ENCODE measurements at regions not wholly inside any gene's neighbourhood (a gene's known extent, or its start where the extent isn't known, plus 50 kb on each side); places are given as distances from the start of the nearest gene placed in this dataset.
"Not testable (repeated sequence)": the region's sequence is repeated elsewhere in the genome, so short reads cannot be mapped to it uniquely, and the experiment has no call there.

DNA sequence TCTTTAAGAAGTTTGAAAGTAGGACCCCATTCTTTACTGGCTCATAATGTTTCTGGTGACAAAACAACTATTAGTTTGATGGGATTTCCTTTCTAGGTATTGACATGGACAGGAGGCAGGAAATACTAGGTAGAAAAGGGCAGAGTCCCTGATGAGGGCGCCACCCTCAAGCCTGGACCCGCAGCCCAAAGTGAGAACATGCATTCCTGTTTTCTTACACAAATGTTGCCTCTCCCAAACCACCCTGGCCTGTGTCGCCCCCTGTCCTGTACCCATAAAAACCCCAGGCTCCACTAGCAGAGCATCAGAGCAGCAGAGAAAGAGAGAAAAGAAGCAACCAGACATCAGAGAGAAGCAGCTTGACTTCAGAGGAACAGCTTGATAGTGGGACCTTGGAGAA lies 1055.2 kb upstream of the POT1 start:
- no peak for DNase-seq

GRCh38 chr7:125971656-125972055 lies 1042.0 kb upstream of the POT1 start:
- DNase-seq: no peak

DNA sequence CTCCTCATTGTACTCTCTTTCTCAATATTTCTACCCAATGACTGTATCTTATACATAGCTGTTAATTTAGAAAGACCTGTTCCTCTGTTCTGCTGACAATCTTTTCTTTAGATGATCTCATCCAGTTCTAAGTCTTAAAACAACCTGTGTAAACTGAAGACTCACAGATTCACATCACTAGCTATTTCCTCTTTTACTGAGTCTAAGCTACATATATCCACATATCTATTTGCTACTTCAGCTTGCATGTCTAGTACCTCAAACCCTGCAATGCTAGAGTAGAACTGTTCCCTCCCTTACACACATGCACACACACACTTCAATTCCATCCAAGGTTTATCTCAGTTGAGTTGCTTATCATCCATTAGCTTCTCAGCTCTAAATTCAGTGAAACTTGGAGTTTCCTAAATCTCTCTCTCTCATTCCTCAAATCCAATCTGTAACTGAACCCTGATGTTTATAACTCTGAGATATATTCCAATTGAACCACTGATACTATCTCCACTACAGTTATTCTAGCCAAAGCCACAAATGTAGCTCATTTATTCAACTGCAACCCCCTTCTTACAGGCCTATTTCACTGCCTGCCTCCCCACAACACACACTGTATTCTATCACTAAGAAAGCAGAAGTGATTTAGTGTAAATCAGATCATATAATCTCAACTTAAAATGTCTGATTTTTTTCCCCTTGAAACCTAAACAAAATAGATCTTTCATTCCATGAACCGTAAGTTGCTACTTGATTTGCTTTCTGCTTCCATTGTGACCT lies 1036.8 kb upstream of the POT1 start:
- no peak for DNase-seq

DNA sequence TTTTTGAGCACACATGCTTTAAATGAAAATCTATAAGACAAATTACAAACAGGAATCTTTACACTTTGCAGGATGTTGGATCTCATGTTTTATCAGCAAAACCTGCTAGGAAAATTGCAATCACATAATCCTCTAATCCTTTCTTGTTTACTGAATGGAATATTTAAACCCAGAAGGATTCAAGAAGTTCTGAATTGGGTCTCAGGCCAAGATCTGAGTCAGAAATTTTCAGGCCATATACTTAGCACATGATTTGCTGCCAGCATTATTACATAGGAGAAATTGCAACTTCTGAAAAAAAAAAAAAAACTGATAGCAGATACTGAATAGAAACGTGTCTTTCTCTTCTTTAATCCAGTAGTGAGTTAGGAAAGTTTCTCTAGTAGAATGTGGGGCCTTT lies 1005.3 kb upstream of the POT1 start:
- DNase-seq: no peak

DNA sequence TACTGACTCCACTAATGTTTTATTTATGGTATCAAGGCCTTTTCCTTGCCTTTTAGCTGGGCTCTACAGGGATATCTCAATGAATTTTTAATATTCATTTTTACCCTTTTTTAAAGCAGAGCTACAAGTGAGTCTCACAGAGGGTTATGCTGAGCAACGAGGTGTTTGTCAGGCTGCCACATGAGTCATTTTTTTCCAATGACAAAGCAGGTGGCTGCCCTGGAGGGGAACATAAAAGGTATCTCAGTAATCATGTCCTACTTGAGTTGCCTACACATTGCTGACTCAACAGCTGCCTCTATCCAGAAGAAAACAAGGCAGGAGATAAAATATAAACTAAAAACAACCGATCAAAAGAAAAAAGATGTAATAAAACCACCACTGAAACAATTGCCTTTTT lies 1004.9 kb upstream of the POT1 start:
- DNase-seq: no peak

DNA sequence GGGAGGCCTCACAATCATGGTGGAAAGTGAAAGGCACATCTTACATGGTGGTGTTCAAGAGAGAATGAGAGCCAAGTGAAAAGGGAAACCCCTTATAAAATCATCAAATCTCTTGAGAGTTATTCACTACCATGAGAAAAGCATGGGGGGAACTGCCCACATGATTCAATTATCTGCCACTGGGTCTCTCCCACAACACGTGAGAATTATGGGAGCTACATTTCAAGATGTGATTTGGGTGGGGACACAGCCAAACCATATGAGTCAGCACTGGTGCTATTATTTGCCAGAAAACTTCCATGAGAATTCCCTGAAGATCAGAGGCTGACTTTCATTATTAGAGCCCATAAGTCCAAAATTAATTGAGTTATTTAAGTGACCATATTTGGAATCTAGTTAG lies 1001.2 kb upstream of the POT1 start:
- no peak for DNase-seq

- DNase-seq: no peak
These were observed 997.9 kb upstream of the POT1 start for GRCh38 chr7:125927556-125927955.

GRCh38 chr7:125926621-125927020 lies 997.0 kb upstream of the POT1 start:
- no peak for DNase-seq

- no peak for DNase-seq
These were observed 994.4 kb upstream of the POT1 start for GRCh38 chr7:125924037-125924436.

GRCh38 chr7:125915381-125915948 lies 985.8 kb upstream of the POT1 start:
- DNase-seq: not testable (repeated sequence)

DNA sequence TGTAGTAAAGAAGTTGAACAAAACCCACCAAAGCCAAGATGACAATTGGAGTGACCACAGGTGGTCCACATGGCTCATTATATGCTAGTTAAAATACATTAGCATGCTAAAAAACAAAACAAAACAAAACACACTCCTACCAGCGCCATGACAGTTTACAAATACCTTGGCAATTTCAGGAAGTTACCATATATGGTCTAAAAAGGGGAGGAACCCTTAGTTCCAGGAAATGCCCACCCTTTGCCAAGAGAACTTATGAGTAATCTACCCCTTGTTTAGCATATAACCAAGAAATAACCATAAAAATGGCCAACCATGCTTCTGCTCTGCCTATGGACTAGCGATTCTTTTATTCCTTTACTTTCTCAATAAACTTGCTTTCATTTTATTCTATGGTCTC lies 979.1 kb upstream of the POT1 start:
- DNase-seq: no peak

DNA sequence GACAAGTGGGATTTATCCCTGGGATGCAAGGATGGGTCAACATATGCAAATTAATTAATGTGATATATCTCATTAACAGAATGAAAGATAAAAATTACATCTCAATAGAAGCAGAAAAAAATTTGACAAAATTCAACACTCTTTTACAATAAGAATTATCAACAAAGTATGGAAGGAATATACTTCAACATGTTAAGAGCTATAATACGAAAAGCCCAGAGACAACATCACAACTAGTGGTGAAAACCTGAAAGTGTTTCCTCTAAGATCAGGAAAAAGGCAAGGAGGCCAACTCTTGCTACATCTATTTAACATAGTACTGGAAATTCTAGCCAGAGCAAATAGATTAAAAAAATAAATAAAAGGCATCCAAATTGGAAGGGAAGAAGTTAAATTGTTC lies 970.0 kb upstream of the POT1 start:
- DNase-seq: no peak

DNA sequence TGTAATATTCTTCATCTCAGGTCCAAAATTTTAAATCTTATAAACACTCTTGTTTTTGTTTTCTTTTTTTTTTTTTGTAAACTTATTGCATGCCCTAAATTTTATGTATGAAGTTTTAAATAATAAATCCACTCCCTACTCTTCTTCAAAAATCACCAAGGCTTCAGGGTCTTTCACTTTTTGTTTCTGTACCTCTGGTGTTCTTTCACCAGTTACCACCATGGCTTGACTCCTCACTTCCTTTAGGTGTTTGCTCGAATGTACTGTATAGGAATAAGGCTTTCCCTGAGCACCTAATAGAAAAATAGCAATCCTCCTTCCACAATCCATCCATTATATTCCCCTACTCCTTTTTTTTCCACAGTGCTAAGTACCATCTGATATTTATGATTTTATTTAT lies 962.8 kb upstream of the POT1 start:
- DNase-seq: no peak

- no peak for DNase-seq
These were observed 949.4 kb upstream of the POT1 start for GRCh38 chr7:125878988-125879387.

DNA sequence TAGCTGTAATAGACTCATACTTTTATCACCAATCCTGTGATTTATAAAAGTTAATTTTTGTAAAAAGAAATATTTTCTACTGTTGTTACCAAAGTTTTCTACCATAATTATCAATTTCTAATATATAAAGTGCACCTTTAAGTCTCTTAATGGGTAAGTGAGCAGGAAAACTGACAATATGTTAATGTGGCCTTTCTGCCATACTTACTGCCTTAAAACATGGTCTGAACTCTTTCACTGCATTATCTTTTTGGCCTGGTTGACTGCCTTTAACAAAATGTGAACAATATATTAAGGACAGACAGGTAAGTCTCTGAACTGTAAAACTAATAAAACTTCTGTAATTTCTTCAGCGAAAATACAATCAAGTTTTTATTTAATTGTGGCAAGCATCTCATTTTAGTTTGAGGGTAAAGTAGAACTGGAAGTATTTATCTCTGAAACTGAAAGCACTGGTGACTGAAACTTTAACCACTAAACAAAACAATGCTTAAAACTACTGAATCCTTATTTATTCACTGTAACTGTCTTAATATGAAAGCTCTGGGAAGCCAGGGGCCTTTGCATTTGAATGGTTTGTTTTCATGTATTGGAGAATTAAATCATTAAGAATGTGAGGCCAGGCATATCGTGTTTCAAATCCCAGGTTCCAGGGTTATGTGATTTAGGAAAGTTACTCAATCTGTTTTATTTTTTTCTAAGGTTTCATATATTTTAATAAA lies 948.8 kb upstream of the POT1 start:
- DNase-seq: no peak

- no peak for DNase-seq
These were observed 947.6 kb upstream of the POT1 start for GRCh38 chr7:125877246-125877645.

DNA sequence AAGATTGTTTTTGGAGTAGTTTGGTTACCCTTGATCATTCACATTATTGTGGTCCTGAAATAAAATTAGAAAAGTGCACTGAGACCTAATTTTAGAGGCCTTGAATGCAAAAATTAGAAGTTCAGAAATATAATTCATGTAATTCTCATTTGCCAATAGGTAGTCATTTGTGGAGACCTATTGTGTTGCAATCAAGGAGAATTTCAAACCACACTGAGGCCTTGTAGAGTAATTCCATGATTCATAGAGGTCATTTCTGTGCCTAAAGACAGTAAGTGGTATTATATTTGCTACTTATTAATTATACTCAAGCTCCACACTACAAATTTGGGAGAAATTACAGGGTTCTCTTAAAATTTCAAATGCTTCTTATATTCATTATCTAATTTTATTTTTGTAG lies 946.8 kb upstream of the POT1 start:
- no peak for DNase-seq

DNA sequence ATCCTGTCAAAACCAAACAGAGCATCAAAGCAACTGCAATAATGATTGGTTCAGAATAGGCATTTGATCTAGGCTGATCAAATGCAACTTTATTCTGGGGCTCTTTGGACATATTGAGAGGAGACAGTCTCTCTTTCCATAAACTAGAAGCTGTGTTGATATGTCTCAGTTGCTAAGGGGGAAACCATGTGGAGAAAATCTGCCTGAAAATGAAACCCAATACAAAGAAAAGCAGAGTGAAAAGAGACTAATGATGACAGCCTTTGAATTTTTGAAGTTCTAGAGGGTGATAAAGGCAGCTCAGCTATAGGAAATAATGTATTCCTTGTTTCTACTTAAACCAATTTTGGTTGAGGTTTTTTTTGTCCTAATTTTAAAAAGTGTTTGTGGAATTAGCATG lies 941.8 kb upstream of the POT1 start:
- DNase-seq: no peak

DNA sequence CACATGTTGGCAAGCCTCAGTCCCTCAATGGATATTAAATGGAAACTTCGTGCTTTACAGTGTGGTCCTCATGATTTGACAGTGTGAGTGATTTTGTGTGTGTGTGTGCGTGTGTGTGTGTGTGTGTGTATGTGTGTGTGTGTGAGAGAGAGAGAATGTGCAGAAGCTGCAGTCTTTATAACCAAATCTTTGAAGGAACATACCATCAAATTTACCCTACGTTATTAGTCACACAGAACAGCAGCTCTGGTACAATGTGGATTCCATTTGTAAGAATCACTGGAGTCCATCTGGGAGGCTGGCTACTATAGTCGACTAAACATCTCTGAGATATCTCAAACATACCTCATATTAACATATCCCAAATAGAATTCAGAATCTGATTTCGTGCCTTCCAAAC lies 928.0 kb upstream of the POT1 start:
- no peak for DNase-seq

DNA sequence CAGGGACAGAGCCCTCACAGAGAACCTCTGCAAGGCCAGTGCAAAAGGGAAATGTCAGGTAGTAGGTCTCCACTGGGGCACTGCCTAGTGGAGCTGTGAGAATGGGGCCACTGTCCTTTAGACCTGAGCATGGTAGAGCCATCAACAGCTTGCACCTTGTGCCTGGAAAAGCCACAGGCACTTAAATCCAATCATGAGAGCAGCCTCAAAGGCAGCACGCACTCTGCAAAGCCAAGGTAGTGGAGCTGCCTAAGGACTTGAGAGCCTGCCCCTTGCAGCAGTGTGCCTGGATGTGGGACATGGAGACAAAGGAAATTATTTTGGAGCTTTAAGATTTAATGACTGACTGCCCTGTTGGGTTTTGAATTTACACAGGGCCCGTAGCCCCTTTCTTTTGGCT lies 918.5 kb upstream of the POT1 start:
- DNase-seq: no peak

DNA sequence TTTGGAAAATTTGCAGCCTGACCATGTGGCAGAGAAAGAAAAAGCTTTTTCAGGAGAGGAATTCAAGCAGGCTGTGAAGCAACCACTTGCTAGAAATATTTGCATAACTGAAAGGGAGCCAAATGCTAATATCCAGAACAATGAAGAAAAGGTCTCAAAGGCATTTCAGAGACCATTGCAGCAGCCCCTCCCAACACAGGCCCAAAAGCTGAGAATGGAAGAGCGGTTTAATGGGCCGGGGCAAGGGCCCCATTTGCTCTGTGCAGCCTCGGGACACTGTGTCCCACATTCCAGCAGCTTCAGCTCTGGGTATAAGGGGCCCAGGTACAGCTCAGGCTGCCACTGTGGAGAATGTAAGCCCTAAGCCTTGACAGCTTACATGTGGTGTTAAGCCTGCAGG lies 918.1 kb upstream of the POT1 start:
- no peak for DNase-seq

DNA sequence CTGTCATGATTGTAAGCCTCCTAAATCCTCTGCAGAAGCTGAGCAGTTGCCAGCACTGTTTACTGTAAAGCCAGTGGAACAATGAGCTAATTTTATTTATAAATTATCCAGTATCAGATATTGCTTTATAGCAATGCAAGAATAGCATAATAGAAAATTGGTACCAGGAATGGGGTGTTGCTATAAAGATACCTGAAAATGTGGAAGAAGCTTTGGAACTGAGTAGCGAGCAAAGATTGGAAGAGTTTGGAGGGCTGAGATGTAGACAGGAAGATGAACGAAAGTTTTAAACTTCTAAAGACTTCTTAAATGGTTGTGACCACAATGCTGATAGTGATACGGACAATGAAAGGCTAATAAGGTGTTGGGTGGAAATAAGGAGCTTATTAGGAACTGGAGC lies 917.4 kb upstream of the POT1 start:
- no peak for DNase-seq

- no peak for DNase-seq
These were observed 916.1 kb upstream of the POT1 start for GRCh38 chr7:125845686-125846085.

DNA sequence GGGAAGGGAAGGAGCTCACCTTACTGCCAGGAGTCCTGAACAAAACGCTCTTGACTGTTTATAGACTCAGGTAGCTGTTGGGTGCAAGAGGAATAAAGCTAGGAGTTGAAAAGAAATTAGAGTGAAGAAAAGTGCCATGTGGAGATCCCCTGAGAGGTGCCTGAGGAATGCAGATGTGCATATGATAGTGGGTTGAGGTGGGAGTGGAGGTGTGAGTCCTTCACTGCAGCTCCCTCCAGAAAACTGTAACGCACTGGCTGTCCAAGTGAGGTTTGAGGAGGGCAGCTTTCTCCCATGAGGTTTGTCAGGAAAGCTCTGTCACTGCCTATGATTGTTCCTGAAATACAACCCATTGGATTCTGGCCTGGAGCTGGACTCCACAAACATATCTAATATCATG lies 904.8 kb upstream of the POT1 start:
- no peak for DNase-seq

DNA sequence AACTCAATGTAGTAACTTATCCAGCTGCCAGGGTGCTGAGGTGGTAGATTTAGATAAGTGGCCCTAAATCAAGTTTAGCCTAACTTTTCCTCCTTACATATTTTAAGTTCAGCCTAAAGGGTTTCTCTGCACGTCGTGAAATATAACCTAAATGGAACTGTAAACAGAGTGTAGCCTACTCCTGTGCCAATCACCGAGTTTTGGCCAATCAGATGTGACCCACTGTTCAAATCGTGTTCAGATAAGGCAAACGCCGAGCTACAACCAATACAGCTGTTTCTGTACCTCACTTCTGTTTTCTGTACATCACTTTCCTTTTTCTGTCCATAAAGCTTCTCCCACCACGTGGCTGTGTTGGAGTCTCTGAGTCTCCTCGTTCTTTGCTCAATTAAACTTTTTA lies 904.2 kb upstream of the POT1 start:
- no peak for DNase-seq
